HG03060 (cell line): ENCODE measurements at regions not wholly inside any gene's neighbourhood (a gene's known extent, or its start where the extent isn't known, plus 50 kb on each side); places are given as distances from the start of the nearest gene placed in this dataset.

Source experiments
- ATAC-seq: cut with Tn5 transposase; IDR thresholded peaks from one replicate; pipeline ENCODE4 v1.9.1; 2021; ENCODE audit warnings: low read depth, moderate number of reproducible peaks; ENCODE audit not compliant: unreplicated experiment

- ATAC-seq: no peak
These were observed 126.8 kb upstream of the CPM start for GRCh38 chr12:69059465-69060457.

- ATAC-seq: no peak
These were observed 128.6 kb upstream of the CPM start for GRCh38 chr12:69061574-69061973.

GRCh38 chr12:69062621-69063237 lies 129.8 kb upstream of the CPM start:
- no peak for ATAC-seq

- ATAC-seq: no peak
These were observed 131.9 kb upstream of the CPM start for GRCh38 chr12:69064734-69065443.

GRCh38 chr12:69065775-69066174 lies 132.8 kb upstream of the CPM start:
- no peak for ATAC-seq

- ATAC-seq: no peak
These were observed 133.8 kb upstream of the CPM start for GRCh38 chr12:69066492-69067373.

- ATAC-seq: no peak
These were observed 134.7 kb upstream of the CPM start for GRCh38 chr12:69067713-69068112.

GRCh38 chr12:69068448-69068847 lies 135.5 kb upstream of the CPM start:
- no peak for ATAC-seq

GRCh38 chr12:69069479-69069878 lies 136.5 kb upstream of the CPM start:
- no peak for ATAC-seq

GRCh38 chr12:69070319-69071090 lies 137.5 kb upstream of the CPM start:
- ATAC-seq: peak; percentile 64

- ATAC-seq: no peak
These were observed 138.1 kb upstream of the CPM start for GRCh38 chr12:69071091-69071370.

- ATAC-seq: no peak
These were observed 140.1 kb upstream of the CPM start for GRCh38 chr12:69073035-69073434.

GRCh38 chr12:69074556-69075349 lies 141.8 kb upstream of the CPM start:
- no peak for ATAC-seq

GRCh38 chr12:69083689-69084088 lies 150.7 kb upstream of the CPM start:
- no peak for ATAC-seq

GRCh38 chr12:69084816-69085378 lies 151.9 kb upstream of the CPM start:
- ATAC-seq: no peak

GRCh38 chr12:69085852-69086251 lies 152.9 kb upstream of the CPM start:
- no peak for ATAC-seq

- ATAC-seq: no peak
These were observed 151.4 kb upstream of the CPSF6 start for GRCh38 chr12:69087986-69088385.

GRCh38 chr12:69090722-69091121 lies 148.6 kb upstream of the CPSF6 start:
- no peak for ATAC-seq
